Adrenal gland (tissue), 5 donors: ENCODE measurements at regions not wholly inside any gene's neighbourhood (a gene's known extent, or its start where the extent isn't known, plus 50 kb on each side); places are given as distances from the start of the nearest gene placed in this dataset.

Experiments used
- POLR2A ChIP-seq, 2 donors: fragments of 450-650 bp; IDR thresholded peaks; one replicate each; pipeline ENCODE4 v1.6.1; 2017; ENCODE audit warnings: antibody characterized with exemption in 2 of 2, mild to moderate bottlenecking in 2 of 2, moderate library complexity in 1 of 2
- TF ChIP-seq, protein P1 (sequence below), 6 experiments: fragments of 450-650 bp in 4 of 6; fragments of 200-600 bp in 2 of 6; sonication (generic) in 1 of 6; IDR thresholded peaks; 1 replicate in 5 of 6; 2 replicates in 1 of 6; pipeline versions ENCODE4 v1.5.1 to v1.8.0; 2016 to 2021; ENCODE audit warnings: antibody characterized with exemption in 6 of 6, mild to moderate bottlenecking in 2 of 6, moderate library complexity in 1 of 6
- donor health status: DM: no; HTN: no; CAD: no.

DNA sequence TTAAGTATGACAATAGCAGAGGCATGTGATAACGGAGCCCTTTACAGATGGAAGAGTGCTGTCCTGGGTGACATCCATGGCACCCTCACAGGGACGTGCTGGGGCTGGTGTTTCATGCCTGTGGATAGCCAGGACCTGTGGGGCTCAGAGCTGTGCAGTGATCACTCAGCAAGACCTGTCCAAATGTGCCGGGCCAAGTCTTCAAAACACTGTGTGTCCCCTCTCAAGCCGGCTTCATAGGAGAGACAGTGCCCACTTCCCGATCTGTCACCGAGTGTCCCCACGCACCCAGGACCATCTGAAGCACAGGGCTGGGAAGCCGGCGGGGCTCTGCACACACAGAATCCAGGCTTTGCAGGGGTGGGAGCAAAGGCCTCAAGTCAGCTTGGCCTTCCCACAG lies 217.2 kb upstream of the IGF1R start:
- no peak for TF ChIP-seq POLR2A (IDR thresholded peaks at IDR 0.05)
- TF ChIP-seq, protein P1, sequence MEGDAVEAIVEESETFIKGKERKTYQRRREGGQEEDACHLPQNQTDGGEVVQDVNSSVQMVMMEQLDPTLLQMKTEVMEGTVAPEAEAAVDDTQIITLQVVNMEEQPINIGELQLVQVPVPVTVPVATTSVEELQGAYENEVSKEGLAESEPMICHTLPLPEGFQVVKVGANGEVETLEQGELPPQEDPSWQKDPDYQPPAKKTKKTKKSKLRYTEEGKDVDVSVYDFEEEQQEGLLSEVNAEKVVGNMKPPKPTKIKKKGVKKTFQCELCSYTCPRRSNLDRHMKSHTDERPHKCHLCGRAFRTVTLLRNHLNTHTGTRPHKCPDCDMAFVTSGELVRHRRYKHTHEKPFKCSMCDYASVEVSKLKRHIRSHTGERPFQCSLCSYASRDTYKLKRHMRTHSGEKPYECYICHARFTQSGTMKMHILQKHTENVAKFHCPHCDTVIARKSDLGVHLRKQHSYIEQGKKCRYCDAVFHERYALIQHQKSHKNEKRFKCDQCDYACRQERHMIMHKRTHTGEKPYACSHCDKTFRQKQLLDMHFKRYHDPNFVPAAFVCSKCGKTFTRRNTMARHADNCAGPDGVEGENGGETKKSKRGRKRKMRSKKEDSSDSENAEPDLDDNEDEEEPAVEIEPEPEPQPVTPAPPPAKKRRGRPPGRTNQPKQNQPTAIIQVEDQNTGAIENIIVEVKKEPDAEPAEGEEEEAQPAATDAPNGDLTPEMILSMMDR (IDR thresholded peaks at IDR 0.05) = no peak
